Prostate gland (tissue), 2 donors: ENCODE measurements at regions not wholly inside any gene's neighbourhood (a gene's known extent, or its start where the extent isn't known, plus 50 kb on each side); places are given as distances from the start of the nearest gene placed in this dataset.

Source experiments
- POLR2A ChIP-seq: fragments of 450-650 bp; IDR thresholded peaks from one replicate; pipeline ENCODE4 v1.6.1; 2016; ENCODE audit warnings: antibody characterized with exemption, mild to moderate bottlenecking
- POLR2AphosphoS5 ChIP-seq: sonication (generic); formaldehyde crosslinking; IDR thresholded peaks from one replicate; pipeline ENCODE4 v1.6.1; 2017; ENCODE audit warnings: antibody characterized with exemption
- TF ChIP-seq, protein P1 (sequence below), 4 experiments: fragments of 200-600 bp in 2 of 4; fragments of 450-650 bp in 2 of 4; sonication (generic) in 2 of 4; IDR thresholded peaks; 1 replicate in 3 of 4; 2 replicates in 1 of 4; pipeline ENCODE4 v1.5.1; 2016 to 2019; ENCODE audit warnings: antibody characterized with exemption in 4 of 4, mild to moderate bottlenecking in 2 of 4, moderate library complexity in 2 of 4

DNA sequence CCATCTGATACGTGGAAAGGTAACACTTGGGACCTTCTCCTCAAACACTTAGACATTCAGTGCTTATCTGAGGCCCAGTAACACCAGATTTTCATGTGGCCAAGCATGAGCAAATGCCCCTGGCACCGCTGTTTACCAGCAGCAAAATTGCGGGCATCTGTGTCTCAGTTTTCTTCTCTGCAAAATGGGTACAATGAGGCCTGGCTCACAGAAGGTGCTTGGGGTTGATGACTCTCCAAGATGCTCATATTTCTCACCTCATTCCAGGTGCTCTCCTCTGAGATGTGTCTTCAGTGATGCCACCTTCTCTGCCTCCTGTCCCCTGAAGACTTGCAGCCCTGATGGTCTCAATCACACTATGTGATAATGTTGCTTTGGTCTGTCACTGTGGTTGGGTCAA, 321.7 kb downstream of the TSN start:
- TF ChIP-seq, protein P1, sequence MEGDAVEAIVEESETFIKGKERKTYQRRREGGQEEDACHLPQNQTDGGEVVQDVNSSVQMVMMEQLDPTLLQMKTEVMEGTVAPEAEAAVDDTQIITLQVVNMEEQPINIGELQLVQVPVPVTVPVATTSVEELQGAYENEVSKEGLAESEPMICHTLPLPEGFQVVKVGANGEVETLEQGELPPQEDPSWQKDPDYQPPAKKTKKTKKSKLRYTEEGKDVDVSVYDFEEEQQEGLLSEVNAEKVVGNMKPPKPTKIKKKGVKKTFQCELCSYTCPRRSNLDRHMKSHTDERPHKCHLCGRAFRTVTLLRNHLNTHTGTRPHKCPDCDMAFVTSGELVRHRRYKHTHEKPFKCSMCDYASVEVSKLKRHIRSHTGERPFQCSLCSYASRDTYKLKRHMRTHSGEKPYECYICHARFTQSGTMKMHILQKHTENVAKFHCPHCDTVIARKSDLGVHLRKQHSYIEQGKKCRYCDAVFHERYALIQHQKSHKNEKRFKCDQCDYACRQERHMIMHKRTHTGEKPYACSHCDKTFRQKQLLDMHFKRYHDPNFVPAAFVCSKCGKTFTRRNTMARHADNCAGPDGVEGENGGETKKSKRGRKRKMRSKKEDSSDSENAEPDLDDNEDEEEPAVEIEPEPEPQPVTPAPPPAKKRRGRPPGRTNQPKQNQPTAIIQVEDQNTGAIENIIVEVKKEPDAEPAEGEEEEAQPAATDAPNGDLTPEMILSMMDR (IDR thresholded peaks at IDR 0.05), result no peak
- TF ChIP-seq POLR2AphosphoS5, result no peak
- no peak for TF ChIP-seq POLR2A
